ENCODE measurements at regions not wholly inside any gene's neighbourhood (a gene's known extent, or its start where the extent isn't known, plus 50 kb on each side); places are given as distances from the start of the nearest gene placed in this dataset.

DNA sequence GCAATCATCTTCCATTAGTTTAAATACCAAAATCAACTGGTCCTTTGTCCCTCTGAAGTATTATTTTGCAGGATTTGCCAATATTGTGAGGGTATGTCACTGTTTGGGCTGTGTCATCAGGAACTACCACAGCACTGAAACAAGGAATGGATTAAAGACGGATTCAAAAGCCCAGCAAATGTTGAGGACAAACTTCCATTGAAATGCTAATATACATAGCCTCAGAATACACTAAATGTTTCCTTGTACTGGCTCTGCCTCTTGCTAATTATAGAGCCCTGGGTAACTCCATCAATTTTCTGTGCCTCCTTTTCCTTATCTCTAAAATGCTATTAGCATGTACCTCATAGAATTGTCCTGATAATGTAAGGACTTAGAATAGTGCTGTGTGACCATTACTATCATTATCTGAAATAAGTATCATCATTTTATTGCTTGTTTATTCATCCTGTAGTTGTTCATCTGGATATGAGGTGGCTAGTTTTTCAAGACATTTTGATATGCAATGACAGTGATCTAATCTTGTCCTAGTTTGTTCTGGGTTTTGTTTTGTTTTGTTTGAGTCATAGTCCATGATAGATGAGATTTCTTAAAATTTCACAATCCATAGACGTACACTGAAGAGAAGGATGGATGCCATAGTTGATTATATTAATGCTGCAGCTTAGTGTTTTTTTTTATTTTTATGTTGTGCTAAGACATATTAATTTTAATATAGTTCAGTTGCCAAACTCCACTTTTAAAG, 333.4 kb upstream of the KCNH7 start:
- TF ChIP-seq GATA3 (IDR thresholded peaks at IDR 0.05; ENCODE audit: low read depth, low read length): no peak
- TF ChIP-seq GATA2 (IDR thresholded peaks at IDR 0.05; ENCODE audit: low read depth, low read length): no peak

Data from SH-SY5Y (cell line).